Effector memory CD8-positive, alpha-beta T cell (primary cell): ENCODE measurements at regions not wholly inside any gene's neighbourhood (a gene's known extent, or its start where the extent isn't known, plus 50 kb on each side); places are given as distances from the start of the nearest gene placed in this dataset.

Source experiments
- ATAC-seq: fragments of 150-1000 bp; cut with Tn5 transposase; replicated peaks from 2 replicates; pipeline ENCODE4 v1.10.0; 2021; ENCODE audit warnings: mild to moderate bottlenecking, moderate library complexity
- DNase-seq, 3 experiments: peaks; one replicate each; pipeline ENCODE4 v3.0.0; 2021
- H3K27ac Mint-ChIP-seq, 2 donors: one replicate each; pipeline ENCODE4 v1.8.0; 2022; ENCODE audit warnings: mild to moderate bottlenecking in 2 of 2, mixed read lengths in 2 of 2, moderate library complexity in 2 of 2
- H3K27me3 Mint-ChIP-seq, 2 donors: one replicate each; pipeline ENCODE4 v1.8.0; 2022; ENCODE audit warnings: mixed read lengths in 2 of 2
- H3K36me3 Mint-ChIP-seq: one replicate; pipeline ENCODE4 v1.8.0; 2022; ENCODE audit warnings: mild to moderate bottlenecking, moderate library complexity, mixed read lengths; ENCODE audit not compliant: insufficient read depth
- H3K4me1 Mint-ChIP-seq, 2 donors: one replicate each; pipeline ENCODE4 v1.8.0; 2022; ENCODE audit warnings: low read depth in 2 of 2, mixed read lengths in 2 of 2
- H3K4me3 Mint-ChIP-seq, 2 donors: one replicate each; pipeline ENCODE4 v1.8.0; 2022; ENCODE audit warnings: mild to moderate bottlenecking in 2 of 2, mixed read lengths in 2 of 2, moderate library complexity in 2 of 2
- H3K9me3 Mint-ChIP-seq, 2 donors: one replicate each; pipeline ENCODE4 v1.8.0; 2022; ENCODE audit warnings: mixed read lengths in 2 of 2

GRCh38 chr7:109950256-109950655 is 1140.7 kb upstream of the LRRN3 start:
- Mint-ChIP-seq H3K9me3 (peaks cover 5 to 7% of the 10 kb centered on the region in 2 donors), H3K27me3 (no peaks in the 10 kb centered on the region), H3K36me3 (no peaks in the 10 kb centered on the region), H3K4me1 (no peaks in the 10 kb centered on the region), H3K27ac (no peak overlapping the region), H3K4me3 (no peak overlapping the region)
- ATAC-seq (no peak), DNase-seq (no peak)

DNA sequence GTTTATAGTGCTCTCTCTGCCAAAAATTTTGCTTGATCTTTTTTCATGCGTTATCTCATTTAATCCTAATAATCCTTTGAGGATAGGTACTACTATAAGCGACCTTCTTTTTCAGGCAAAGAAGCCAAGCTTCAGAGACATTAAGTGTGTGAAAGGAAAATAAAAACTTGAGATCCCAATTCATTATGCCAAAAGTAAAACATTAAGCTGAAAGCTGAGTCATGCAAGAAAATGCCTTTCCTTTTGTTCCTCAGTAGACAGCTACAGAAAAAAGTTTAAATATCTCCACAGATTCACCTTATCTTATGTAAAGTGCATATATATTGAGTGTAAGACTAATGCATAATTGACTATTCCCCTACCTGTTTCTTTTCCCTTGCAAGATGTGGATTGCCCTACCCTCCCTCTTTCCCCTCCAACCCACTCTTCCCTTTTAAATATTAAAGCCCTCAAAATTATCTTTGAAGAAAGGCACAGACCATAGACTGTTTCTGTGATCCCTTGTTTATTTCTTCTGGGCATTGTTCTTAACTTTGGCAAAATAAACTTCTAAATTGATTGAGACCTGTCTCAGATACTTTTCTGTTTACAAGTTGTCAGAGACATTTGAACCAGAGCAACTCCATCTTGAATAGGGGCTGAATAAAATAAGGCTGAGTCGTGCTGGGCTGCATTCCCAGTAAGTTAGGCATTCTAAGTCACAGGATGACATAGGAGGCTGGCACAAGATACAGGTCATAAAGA is 1139.9 kb upstream of the LRRN3 start:
- ATAC-seq: no peak
- Mint-ChIP-seq H3K4me1 (no peaks in the 10 kb centered on the region), H3K27ac (no peak overlapping the region), H3K9me3 (peaks cover 7 to 8% of the 10 kb centered on the region in 2 donors), H3K36me3 (no peaks in the 10 kb centered on the region), H3K27me3 (no peaks in the 10 kb centered on the region), H3K4me3 (no peak overlapping the region)
- no peak for DNase-seq

GRCh38 chr7:109951565-109951928 is 1139.4 kb upstream of the LRRN3 start:
- no peak overlapping the region for H3K27ac Mint-ChIP-seq
- DNase-seq (no peak), ATAC-seq (no peak)
- peaks cover 7 to 8% of the 10 kb centered on the region in 2 donors for H3K9me3 Mint-ChIP-seq
- no peak overlapping the region for H3K4me3 Mint-ChIP-seq
- H3K4me1 Mint-ChIP-seq: no peaks in the 10 kb centered on the region
- H3K36me3 Mint-ChIP-seq: no peaks in the 10 kb centered on the region
- H3K27me3 Mint-ChIP-seq: no peaks in the 10 kb centered on the region

GRCh38 chr7:109955986-109956385 is 1134.9 kb upstream of the LRRN3 start:
- no peaks in the 10 kb centered on the region for H3K36me3 Mint-ChIP-seq
- H3K27ac Mint-ChIP-seq: no peak overlapping the region
- ATAC-seq: no peak
- H3K4me3 Mint-ChIP-seq: no peak overlapping the region
- no peak for DNase-seq
- no peaks in the 10 kb centered on the region for H3K27me3 Mint-ChIP-seq
- no peaks in the 10 kb centered on the region for H3K4me1 Mint-ChIP-seq
- peaks cover 3 to 8% of the 10 kb centered on the region in 2 donors for H3K9me3 Mint-ChIP-seq

GRCh38 chr7:109956916-109957315 is 1134.0 kb upstream of the LRRN3 start:
- Mint-ChIP-seq H3K27me3 (no peaks in the 10 kb centered on the region), H3K27ac (no peak overlapping the region), H3K9me3 (peaks cover 5 to 14% of the 10 kb centered on the region in 2 donors), H3K4me3 (no peak overlapping the region), H3K36me3 (no peaks in the 10 kb centered on the region), H3K4me1 (no peaks in the 10 kb centered on the region)
- DNase-seq (no peak), ATAC-seq (no peak)

GRCh38 chr7:109963741-109964140 is 1127.2 kb upstream of the LRRN3 start:
- DNase-seq (no peak), ATAC-seq (no peak)
- H3K36me3 Mint-ChIP-seq: no peaks in the 10 kb centered on the region
- H3K4me1 Mint-ChIP-seq: no peaks in the 10 kb centered on the region
- H3K9me3 Mint-ChIP-seq: peaks cover 8 to 14% of the 10 kb centered on the region in 2 donors
- no peak overlapping the region for H3K4me3 Mint-ChIP-seq
- H3K27me3 Mint-ChIP-seq: no peaks in the 10 kb centered on the region
- no peak overlapping the region for H3K27ac Mint-ChIP-seq

- DNase-seq (no peak), ATAC-seq (no peak)
- no peak overlapping the region for H3K4me3 Mint-ChIP-seq
- H3K27ac Mint-ChIP-seq: no peak overlapping the region
- H3K4me1 Mint-ChIP-seq: no peaks in the 10 kb centered on the region
- no peaks in the 10 kb centered on the region for H3K27me3 Mint-ChIP-seq
- peaks cover 8 to 14% of the 10 kb centered on the region in 2 donors for H3K9me3 Mint-ChIP-seq
- H3K36me3 Mint-ChIP-seq: no peaks in the 10 kb centered on the region
These were observed 1126.1 kb upstream of the LRRN3 start for GRCh38 chr7:109964780-109965179.

- Mint-ChIP-seq H3K9me3 (peaks cover 4 to 5% of the 10 kb centered on the region in 2 donors), H3K4me1 (no peaks in the 10 kb centered on the region), H3K4me3 (no peak overlapping the region), H3K36me3 (no peaks in the 10 kb centered on the region), H3K27me3 (no peaks in the 10 kb centered on the region), H3K27ac (no peak overlapping the region)
- no peak for DNase-seq
- ATAC-seq: no peak
These were observed 1123.5 kb upstream of the LRRN3 start for GRCh38 chr7:109967406-109967805.

- Mint-ChIP-seq H3K27ac (no peak overlapping the region), H3K27me3 (no peaks in the 10 kb centered on the region), H3K4me1 (no peaks in the 10 kb centered on the region), H3K4me3 (no peak overlapping the region), H3K36me3 (no peaks in the 10 kb centered on the region), H3K9me3 (peaks cover 8 to 13% of the 10 kb centered on the region in 2 donors)
- no peak for ATAC-seq
- no peak for DNase-seq
These were observed 1107.3 kb upstream of the LRRN3 start for GRCh38 chr7:109983618-109984017.

DNA sequence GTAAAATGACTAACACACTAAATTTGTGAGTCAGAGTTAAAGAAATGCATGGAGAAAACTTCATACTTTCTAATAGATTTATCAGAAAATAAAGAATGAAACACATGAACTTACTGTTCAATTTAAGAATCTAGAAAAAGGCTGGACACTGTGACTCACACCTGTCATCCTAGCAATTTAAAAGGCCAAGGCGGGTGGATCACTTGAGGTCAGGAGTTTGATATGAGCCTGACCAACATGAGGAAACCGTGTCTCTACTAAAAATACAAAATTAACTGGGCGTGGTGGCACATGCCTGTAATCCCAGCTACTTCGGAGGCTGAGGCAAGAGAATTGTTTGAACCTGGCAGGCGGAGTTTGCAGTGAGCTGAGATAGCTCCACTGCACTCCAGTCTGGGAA is 1106.2 kb upstream of the LRRN3 start:
- H3K27me3 Mint-ChIP-seq: no peaks in the 10 kb centered on the region
- H3K4me3 Mint-ChIP-seq: no peak overlapping the region
- DNase-seq (no peak), ATAC-seq (no peak)
- peaks cover 6 to 7% of the 10 kb centered on the region in 2 donors for H3K9me3 Mint-ChIP-seq
- no peaks in the 10 kb centered on the region for H3K36me3 Mint-ChIP-seq
- H3K27ac Mint-ChIP-seq: no peak overlapping the region
- H3K4me1 Mint-ChIP-seq: no peaks in the 10 kb centered on the region

GRCh38 chr7:109986701-109987100 is 1104.2 kb upstream of the LRRN3 start:
- H3K27me3 Mint-ChIP-seq: no peaks in the 10 kb centered on the region
- H3K27ac Mint-ChIP-seq: no peak overlapping the region
- no peak for DNase-seq
- H3K36me3 Mint-ChIP-seq: no peaks in the 10 kb centered on the region
- H3K4me1 Mint-ChIP-seq: no peaks in the 10 kb centered on the region
- no peak for ATAC-seq
- H3K9me3 Mint-ChIP-seq: peaks cover 6 to 7% of the 10 kb centered on the region in 2 donors
- H3K4me3 Mint-ChIP-seq: no peak overlapping the region

GRCh38 chr7:109996411-109996810 is 1094.5 kb upstream of the LRRN3 start:
- no peaks in the 10 kb centered on the region for H3K36me3 Mint-ChIP-seq
- no peak for DNase-seq
- H3K27ac Mint-ChIP-seq: no peak overlapping the region
- no peaks in the 10 kb centered on the region for H3K4me1 Mint-ChIP-seq
- ATAC-seq: no peak
- H3K27me3 Mint-ChIP-seq: no peaks in the 10 kb centered on the region
- H3K4me3 Mint-ChIP-seq: no peak overlapping the region
- H3K9me3 Mint-ChIP-seq: peaks cover 0 to 2% of the 10 kb centered on the region in 2 donors

GRCh38 chr7:109996927-109997326 is 1094.0 kb upstream of the LRRN3 start:
- H3K27me3 Mint-ChIP-seq: no peaks in the 10 kb centered on the region
- H3K27ac Mint-ChIP-seq: no peak overlapping the region
- H3K36me3 Mint-ChIP-seq: no peaks in the 10 kb centered on the region
- H3K4me1 Mint-ChIP-seq: no peaks in the 10 kb centered on the region
- ATAC-seq (no peak), DNase-seq (no peak)
- H3K9me3 Mint-ChIP-seq: peaks cover 0 to 2% of the 10 kb centered on the region in 2 donors
- no peak overlapping the region for H3K4me3 Mint-ChIP-seq

DNA sequence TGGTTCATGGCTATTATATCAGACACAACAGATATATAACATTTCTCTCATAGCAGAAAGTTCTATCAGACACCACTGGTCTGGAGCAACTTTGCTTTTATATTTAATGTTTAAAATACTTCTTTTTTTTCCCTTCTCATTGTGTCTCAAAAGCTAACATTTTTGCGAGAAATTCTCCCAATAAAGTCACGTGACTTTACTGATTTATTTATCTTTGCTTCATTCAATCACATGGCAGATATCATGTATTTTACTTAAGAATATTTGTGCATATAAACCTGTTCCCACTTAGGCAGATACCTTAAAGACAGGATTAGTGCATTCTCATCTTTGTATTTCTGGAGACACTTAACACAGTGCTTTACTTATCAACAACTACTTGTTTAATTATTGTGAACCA is 1093.1 kb upstream of the LRRN3 start:
- Mint-ChIP-seq H3K4me3 (no peak overlapping the region), H3K9me3 (peaks cover 0 to 4% of the 10 kb centered on the region in 2 donors), H3K27me3 (no peaks in the 10 kb centered on the region), H3K27ac (no peak overlapping the region), H3K36me3 (no peaks in the 10 kb centered on the region), H3K4me1 (no peaks in the 10 kb centered on the region)
- no peak for ATAC-seq
- no peak for DNase-seq
